K562 (cell line): ENCODE measurements at regions not wholly inside any gene's neighbourhood (a gene's known extent, or its start where the extent isn't known, plus 50 kb on each side); places are given as distances from the start of the nearest gene placed in this dataset.

ENCODE experiments used
- CTCF ChIP-seq, 3 experiments: IDR thresholded peaks in 2 of 3; conservative IDR thresholded peaks in 1 of 3; 2 replicates each; pipeline ENCODE4 v1.5.1; 2011 to 2012; ENCODE audit warnings: low read length in 3 of 3, mild to moderate bottlenecking in 3 of 3, control low read depth in 2 of 3, improper control_type of control experiment in 1 of 3, inconsistent platforms in 1 of 3, low read depth in 1 of 3, mixed read lengths in 1 of 3, moderate library complexity in 1 of 3; ENCODE audit not compliant: insufficient read depth in 2 of 3
- SIN3B ChIP-seq: fragments of 450-650 bp; IDR thresholded peaks from 2 replicates; pipeline ENCODE4 v1.6.1; 2017; ENCODE audit warnings: low read depth, mild to moderate bottlenecking, moderate library complexity
- ZBED1 ChIP-seq: IDR thresholded peaks from 2 replicates; pipeline ENCODE4 v1.6.1; 2014

GRCh38 chr7:110177463-110177862, 913.5 kb upstream of the LRRN3 start:
- TF ChIP-seq ZBED1 (no peak), CTCF (IDR thresholded peaks at IDR 0.05 in 2 of 3, conservative IDR thresholded peaks at IDR 0.05 in 1 of 3; ENCODE audit: insufficient read depth in 2 of 3, low read depth in 1 of 3, low read length in 3 of 3) (no peak), SIN3B (no peak)
